Stimulated activated CD8-positive, alpha-beta memory T cell treated with anti-CD3 and anti-CD28 coated beads, Interleukin-2, amount 100 ng/mL, for 1 hour (primary cell): ENCODE measurements at regions not wholly inside any gene's neighbourhood (a gene's known extent, or its start where the extent isn't known, plus 50 kb on each side); places are given as distances from the start of the nearest gene placed in this dataset.
"Not testable (repeated sequence)": the region's sequence is repeated elsewhere in the genome, so short reads cannot be mapped to it uniquely, and the experiment has no call there.

ENCODE experiments used
- DNase-seq, 2 donors: peaks; one replicate each; pipeline ENCODE4 v3.0.0-alpha.2; 2020; ENCODE audit warnings: low read depth in 2 of 2

- DNase-seq: no peak
Measured at GRCh38 chr11:38582151-38582550, 1984.1 kb upstream of the RAG2 start.

- no peak for DNase-seq
Measured at GRCh38 chr11:38577769-38578168, 1979.7 kb upstream of the RAG2 start.

- no peak for DNase-seq
Measured at GRCh38 chr11:38562562-38562961, 1964.5 kb upstream of the RAG2 start.

GRCh38 chr11:38553148-38553547 is 1955.1 kb upstream of the RAG2 start:
- no peak for DNase-seq

GRCh38 chr11:38547462-38547861 is 1949.4 kb upstream of the RAG2 start:
- DNase-seq: no peak

- DNase-seq: no peak
Measured at GRCh38 chr11:38543986-38544385, 1946.0 kb upstream of the RAG2 start.

DNA sequence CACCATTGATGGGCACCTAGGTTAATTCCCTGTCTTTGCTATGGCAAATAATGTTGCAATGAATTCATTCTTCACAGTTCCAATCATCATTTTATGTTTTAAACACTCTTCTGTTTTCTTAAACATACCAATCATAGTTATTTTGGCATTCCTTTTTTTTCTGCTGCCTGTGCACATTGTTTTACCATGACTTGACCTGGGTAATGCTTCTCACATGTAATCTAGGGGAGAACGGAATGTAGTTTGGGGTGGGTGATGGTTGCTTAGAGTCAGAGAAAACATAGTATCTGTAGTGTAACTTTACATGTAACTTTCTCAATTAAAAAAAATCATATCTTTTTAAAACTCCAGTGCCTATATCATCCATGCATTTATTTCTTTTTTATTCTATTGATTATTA is 1945.3 kb upstream of the RAG2 start:
- no peak for DNase-seq

GRCh38 chr11:38538866-38539680 is 1941.0 kb upstream of the RAG2 start:
- DNase-seq: no peak

GRCh38 chr11:38530226-38530625 is 1932.2 kb upstream of the RAG2 start:
- no peak for DNase-seq

DNA sequence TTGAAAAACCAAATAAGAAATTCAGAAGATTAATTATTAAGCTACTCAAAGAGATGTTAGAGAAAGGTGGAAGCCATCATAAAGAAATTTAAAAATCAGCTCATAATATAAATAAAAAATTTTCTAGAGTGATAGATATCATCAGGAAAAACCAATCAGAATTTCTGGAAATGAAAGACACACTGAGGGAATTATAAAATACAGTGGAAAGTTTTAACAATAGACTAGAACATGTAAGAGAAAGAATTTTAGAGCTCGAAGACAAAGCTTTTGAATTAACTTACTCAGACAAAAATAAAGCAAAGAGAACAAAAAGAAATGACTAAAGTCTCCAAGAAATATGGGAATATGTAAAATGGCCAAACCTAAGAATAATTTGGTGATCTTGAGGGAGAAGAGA is 1926.9 kb upstream of the RAG2 start:
- DNase-seq: no peak

- no peak for DNase-seq
Measured at GRCh38 chr11:38517991-38518390, 1920.0 kb upstream of the RAG2 start.

DNA sequence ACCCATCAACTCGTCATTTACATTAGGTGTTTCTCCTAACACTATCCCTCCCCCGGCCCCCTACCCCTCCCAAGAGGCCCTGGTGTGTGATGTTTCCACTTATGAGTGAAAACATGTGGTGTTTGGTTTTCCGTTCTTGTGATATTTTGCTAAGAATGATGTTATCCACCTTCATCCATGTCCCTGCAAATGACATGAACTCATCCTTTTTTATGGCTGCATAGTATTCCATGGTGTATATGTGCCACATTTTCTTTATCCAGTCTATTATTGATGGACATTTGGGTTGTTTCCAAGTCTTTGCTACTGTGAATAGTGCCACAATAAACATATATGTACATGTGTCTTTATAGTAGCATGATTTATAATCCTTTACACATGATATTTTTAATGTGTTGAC is 1914.8 kb upstream of the RAG2 start:
- DNase-seq: not testable (repeated sequence)

DNA sequence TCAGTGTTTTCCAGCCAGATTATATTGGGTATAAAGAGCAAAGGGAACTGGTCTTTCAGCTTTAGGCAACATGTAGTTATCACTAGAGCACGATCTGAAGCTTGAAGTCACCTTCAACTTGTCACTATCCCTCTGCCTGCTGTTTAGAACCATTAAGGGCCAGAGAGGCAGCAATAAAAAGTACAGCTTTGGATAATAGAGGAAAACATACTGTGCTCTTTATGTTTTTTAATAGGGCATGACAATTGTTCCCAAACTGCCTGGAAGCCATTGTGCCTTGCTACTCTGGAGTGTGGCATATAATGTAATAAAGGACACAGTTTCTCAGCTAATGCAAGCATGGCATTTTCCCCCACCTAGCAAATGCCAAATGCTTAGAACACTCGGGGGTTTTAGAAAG is 1912.0 kb upstream of the RAG2 start:
- no peak for DNase-seq

DNA sequence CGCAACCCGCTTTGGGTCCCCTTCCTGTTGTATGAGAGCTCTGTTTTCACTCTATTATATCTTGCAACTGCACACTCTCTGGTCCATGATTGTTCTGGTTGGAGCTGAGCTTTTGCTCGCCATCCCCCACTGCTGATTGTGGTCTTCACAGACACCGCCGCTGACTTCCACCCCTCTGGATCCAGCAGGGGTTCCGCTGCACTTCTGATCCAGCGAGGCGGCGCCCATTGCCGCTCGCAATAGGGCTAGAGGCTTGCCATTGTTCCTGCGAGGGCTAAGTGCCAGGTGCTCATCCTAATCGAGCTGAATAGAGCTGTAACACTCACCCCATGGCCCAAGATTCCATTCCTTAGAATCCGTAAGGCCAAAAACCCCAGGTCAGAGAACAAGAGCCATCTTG is 1905.8 kb upstream of the RAG2 start:
- DNase-seq: no peak

GRCh38 chr11:38498721-38499120 is 1900.7 kb upstream of the RAG2 start:
- no peak for DNase-seq

GRCh38 chr11:38491986-38492385 is 1894.0 kb upstream of the RAG2 start:
- DNase-seq: no peak

- no peak for DNase-seq
Measured at GRCh38 chr11:38481391-38481790, 1883.4 kb upstream of the RAG2 start.

DNA sequence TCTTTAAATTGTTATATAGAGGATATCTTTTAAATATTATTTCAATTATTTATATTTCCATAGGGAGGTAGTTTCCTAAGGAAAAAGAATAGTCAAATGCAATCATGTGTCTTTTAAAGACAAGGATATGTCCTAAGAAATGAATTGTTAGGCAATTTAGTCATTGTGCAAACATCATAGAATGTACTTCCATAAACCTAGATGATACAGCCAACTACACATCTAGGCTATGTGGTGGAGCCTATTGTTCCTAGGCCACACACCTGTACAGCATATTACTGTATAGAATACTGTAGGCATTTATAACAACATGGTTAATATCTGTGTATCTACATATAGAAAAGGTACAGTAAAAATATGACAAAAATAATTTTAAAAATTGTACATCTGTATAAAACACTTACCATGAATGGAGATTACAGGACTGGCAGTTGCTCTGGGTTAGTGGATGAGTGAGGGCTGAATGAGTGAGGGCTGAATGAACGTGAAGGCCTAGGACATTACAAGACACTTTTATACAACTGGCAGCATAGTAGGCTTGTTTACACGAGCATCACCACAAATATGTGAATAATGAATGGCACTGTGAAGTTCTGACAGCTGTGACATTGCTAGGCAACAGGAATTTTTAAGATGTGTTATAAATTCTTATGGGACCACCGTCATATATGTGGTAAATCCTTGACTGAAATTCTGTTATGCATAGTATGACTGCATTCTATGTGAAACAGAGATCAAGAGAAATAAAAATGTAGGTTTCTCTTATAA is 1879.0 kb upstream of the RAG2 start:
- no peak for DNase-seq

DNA sequence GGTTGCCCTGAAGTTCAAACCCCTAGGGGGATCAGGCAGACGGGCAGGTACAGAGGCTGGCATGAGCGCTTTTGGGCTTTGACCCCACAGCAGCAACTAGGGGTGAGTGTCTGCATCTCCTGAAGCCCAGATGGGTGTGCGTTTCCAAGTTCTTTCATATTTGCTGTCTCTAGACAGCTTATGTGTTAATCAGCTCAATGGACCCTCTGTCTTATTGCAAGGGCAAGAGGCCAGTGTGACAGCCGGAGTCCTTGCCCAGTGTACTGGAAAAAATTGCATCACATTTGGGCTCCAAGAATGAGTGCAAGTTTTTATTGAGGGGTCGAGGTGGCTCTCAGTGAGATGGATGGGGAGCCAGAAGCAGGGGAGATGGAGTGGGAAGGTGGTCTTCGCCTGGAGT is 1863.7 kb upstream of the RAG2 start:
- DNase-seq: no peak

GRCh38 chr11:38460896-38461295 is 1862.9 kb upstream of the RAG2 start:
- DNase-seq: no peak

DNA sequence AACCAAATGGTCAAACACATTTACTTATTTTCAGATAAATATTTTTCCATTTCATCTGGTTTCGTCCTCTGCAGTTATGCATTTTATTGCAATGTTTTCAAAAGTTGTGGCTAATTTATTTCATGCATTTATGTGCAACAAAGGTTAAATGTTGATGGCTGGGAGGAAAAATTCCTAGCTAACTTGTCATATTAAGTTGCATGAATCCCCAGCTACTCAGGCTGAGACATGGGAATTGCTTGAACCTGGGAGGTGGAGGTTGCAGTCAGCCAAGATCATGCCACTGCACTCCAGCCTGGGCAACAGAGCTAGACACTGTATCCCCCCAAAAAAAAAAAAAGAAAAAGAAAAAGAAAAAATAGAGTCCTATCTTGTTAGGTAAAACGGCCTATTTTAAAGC is 1862.4 kb upstream of the RAG2 start:
- DNase-seq: no peak

GRCh38 chr11:38456371-38456770 is 1858.3 kb upstream of the RAG2 start:
- no peak for DNase-seq

- DNase-seq: no peak
Measured at GRCh38 chr11:38448284-38448683, 1850.2 kb upstream of the RAG2 start.
